ENCODE measurements at regions not wholly inside any gene's neighbourhood (a gene's known extent, or its start where the extent isn't known, plus 50 kb on each side); places are given as distances from the start of the nearest gene placed in this dataset.
"Not testable (repeated sequence)": the region's sequence is repeated elsewhere in the genome, so short reads cannot be mapped to it uniquely, and the experiment has no call there.

- Histone ChIP-seq H3K4me3 (no peak overlapping the region), H3K27ac (no peak overlapping the region)
These were observed 642.6 kb downstream of the RNF144A start for GRCh38 chr2:7559791-7560190.

GRCh38 chr2:7566382-7566881, 649.2 kb downstream of the RNF144A start:
- no peak overlapping the region for H3K27ac ChIP-seq

GRCh38 chr2:7567116-7567515, 649.9 kb downstream of the RNF144A start:
- H3K27ac ChIP-seq = peak overlapping the region in 1 of 21 experiments; percentile 28
- H3K4me3 ChIP-seq = not testable (repeated sequence)

More at GRCh38 chr2:7566382-7566881, 649.2 kb downstream of the RNF144A start:
- no peak overlapping the region for H3K4me3 ChIP-seq

GRCh38 chr2:7567646-7568045, 650.4 kb downstream of the RNF144A start:
- H3K4me3 ChIP-seq = no peak overlapping the region
- peak overlapping the region in 3 of 21 experiments; percentile 6 to 28 (median 21) for H3K27ac ChIP-seq

- Histone ChIP-seq H3K4me3 (no peak overlapping the region), H3K27ac (peak overlapping the region in 1 of 21 experiments; percentile 23)
These were observed 653.0 kb downstream of the RNF144A start for GRCh38 chr2:7570247-7570646.

GRCh38 chr2:7571701-7572100, 654.5 kb downstream of the RNF144A start:
- Histone ChIP-seq H3K4me3 (no peak overlapping the region), H3K27ac (no peak overlapping the region)

GRCh38 chr2:7572450-7572849, 655.2 kb downstream of the RNF144A start:
- Histone ChIP-seq H3K27ac (no peak overlapping the region), H3K4me3 (no peak overlapping the region)

GRCh38 chr2:7573166-7573825, 656.1 kb downstream of the RNF144A start:
- Histone ChIP-seq H3K27ac (no peak overlapping the region), H3K4me3 (no peak overlapping the region)

GRCh38 chr2:7574385-7574784, 657.2 kb downstream of the RNF144A start:
- H3K27ac ChIP-seq = no peak overlapping the region
- no peak overlapping the region for H3K4me3 ChIP-seq

- H3K4me3 ChIP-seq = no peak overlapping the region
These were observed 660.6 kb downstream of the RNF144A start for GRCh38 chr2:7577769-7578168.

GRCh38 chr2:7584017-7584416, 666.8 kb downstream of the RNF144A start:
- no peak overlapping the region for H3K4me3 ChIP-seq

More at GRCh38 chr2:7577769-7578168, 660.6 kb downstream of the RNF144A start:
- no peak overlapping the region for H3K27ac ChIP-seq

GRCh38 chr2:7586898-7587297, 669.7 kb downstream of the RNF144A start:
- Histone ChIP-seq H3K4me3 (no peak overlapping the region), H3K27ac (no peak overlapping the region)

More at GRCh38 chr2:7584017-7584416, 666.8 kb downstream of the RNF144A start:
- H3K27ac ChIP-seq = no peak overlapping the region

GRCh38 chr2:7588295-7588694, 671.1 kb downstream of the RNF144A start:
- no peak overlapping the region for H3K4me3 ChIP-seq

GRCh38 chr2:7592618-7593140, 675.5 kb downstream of the RNF144A start:
- Histone ChIP-seq H3K27ac (peak overlapping the region in 1 of 21 experiments; percentile 59), H3K4me3 (no peak overlapping the region)

More at GRCh38 chr2:7588295-7588694, 671.1 kb downstream of the RNF144A start:
- no peak overlapping the region for H3K27ac ChIP-seq

- no peak overlapping the region for H3K4me3 ChIP-seq
- H3K27ac ChIP-seq = peak overlapping the region in 1 of 21 experiments; percentile 59
These were observed 676.1 kb downstream of the RNF144A start for GRCh38 chr2:7593360-7593759.

- peak overlapping the region in 1 of 21 experiments; percentile 55 for H3K27ac ChIP-seq
These were observed 677.0 kb downstream of the RNF144A start for GRCh38 chr2:7594211-7594610.

GRCh38 chr2:7595206-7595605, 678.0 kb downstream of the RNF144A start:
- no peak overlapping the region for H3K4me3 ChIP-seq

More at GRCh38 chr2:7594211-7594610, 677.0 kb downstream of the RNF144A start:
- no peak overlapping the region for H3K4me3 ChIP-seq

GRCh38 chr2:7598402-7598801, 681.2 kb downstream of the RNF144A start:
- Histone ChIP-seq H3K27ac (no peak overlapping the region), H3K4me3 (no peak overlapping the region)

More at GRCh38 chr2:7595206-7595605, 678.0 kb downstream of the RNF144A start:
- H3K27ac ChIP-seq = no peak overlapping the region

GRCh38 chr2:7599462-7600258, 682.4 kb downstream of the RNF144A start:
- no peak overlapping the region for H3K4me3 ChIP-seq
- H3K27ac ChIP-seq = no peak overlapping the region

- Histone ChIP-seq H3K27ac (no peak overlapping the region), H3K4me3 (no peak overlapping the region)
These were observed 684.8 kb downstream of the RNF144A start for GRCh38 chr2:7601990-7602389.
